ENCODE measurements at regions not wholly inside any gene's neighbourhood (a gene's known extent, or its start where the extent isn't known, plus 50 kb on each side); places are given as distances from the start of the nearest gene placed in this dataset.

DNA sequence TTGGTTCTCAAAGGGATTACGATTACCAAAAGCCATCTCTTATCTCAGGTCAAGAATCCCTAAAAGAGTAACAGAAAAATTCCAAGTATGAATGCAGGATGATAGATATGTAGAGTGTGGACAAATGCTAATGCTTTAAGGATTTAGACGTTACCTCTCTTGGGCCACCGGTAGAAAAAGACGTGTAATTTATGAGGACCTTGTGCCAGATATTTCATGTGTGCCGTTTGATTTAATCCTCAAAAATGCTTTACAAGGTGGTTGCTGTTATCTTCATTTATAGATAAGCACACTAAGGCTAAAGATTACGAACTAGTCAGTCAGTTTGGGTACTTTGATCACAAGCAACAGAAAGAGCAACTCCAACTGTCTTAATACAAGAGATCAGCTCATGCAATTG, 370.8 kb upstream of the JAG1 start:
- H3K4me3 ChIP-seq, result no peak overlapping the region
- H3K27ac ChIP-seq, result no peak overlapping the region
- no peaks in the 10 kb centered on the region for H3K36me3 ChIP-seq
- intact Hi-C loops (cut with DNase I; ENCODE audit: low total_unique reads), result no loop called here
- H3K27me3 ChIP-seq, result no peaks in the 10 kb centered on the region
- no peak for DNase-seq
- no peaks in the 10 kb centered on the region for H3K9me3 ChIP-seq
- H3K4me1 ChIP-seq, result no peaks in the 10 kb centered on the region
- TF ChIP-seq, protein P1, sequence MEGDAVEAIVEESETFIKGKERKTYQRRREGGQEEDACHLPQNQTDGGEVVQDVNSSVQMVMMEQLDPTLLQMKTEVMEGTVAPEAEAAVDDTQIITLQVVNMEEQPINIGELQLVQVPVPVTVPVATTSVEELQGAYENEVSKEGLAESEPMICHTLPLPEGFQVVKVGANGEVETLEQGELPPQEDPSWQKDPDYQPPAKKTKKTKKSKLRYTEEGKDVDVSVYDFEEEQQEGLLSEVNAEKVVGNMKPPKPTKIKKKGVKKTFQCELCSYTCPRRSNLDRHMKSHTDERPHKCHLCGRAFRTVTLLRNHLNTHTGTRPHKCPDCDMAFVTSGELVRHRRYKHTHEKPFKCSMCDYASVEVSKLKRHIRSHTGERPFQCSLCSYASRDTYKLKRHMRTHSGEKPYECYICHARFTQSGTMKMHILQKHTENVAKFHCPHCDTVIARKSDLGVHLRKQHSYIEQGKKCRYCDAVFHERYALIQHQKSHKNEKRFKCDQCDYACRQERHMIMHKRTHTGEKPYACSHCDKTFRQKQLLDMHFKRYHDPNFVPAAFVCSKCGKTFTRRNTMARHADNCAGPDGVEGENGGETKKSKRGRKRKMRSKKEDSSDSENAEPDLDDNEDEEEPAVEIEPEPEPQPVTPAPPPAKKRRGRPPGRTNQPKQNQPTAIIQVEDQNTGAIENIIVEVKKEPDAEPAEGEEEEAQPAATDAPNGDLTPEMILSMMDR (IDR thresholded peaks at IDR 0.05), result no peak

DNA sequence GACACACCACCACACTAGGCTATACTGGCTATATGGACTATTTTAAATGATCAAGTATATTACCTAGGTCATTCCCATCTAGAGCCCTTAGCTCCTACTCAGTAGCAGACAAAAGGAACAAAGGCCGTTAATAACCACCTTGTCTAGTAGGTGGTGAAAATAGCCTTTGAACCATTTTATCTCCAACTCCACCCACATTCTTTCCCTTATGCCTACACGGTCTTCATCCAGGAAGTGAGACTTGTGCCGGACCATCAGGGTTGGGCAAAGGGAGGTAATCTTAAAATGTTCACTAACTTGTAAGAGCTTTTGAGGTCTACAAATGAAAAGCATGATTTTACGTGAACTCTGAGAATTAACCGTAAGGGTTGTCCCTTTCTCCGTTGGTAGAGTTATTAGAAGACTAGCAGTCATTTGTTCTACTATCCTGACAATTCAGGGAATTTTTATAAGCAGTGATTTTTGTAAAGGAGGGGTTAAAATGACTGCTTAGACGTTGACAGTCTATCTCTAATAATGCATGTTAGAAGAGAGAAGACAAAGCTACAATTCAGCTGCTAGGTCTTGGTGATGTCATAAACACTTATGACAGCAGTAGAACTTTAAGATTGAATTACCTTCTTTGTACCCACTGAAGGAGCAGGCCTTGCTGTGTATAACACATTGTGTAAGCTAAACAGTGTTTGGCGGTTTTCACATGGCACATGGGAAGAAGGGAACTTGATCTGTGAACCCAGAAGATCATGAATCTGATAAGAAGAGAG, 371.8 kb upstream of the JAG1 start:
- intact Hi-C loops (cut with DNase I; ENCODE audit: low total_unique reads), result no loop called here
- H3K4me1 ChIP-seq, result peaks cover 0 to 8% (median 0%) of the 10 kb centered on the region in 4 donors
- TF ChIP-seq, protein P1 (IDR thresholded peaks at IDR 0.05), result no peak
- no peak overlapping the region for H3K4me3 ChIP-seq
- no peak overlapping the region for H3K27ac ChIP-seq
- no peaks in the 10 kb centered on the region for H3K9me3 ChIP-seq
- no peaks in the 10 kb centered on the region for H3K36me3 ChIP-seq
- no peak for DNase-seq
- no peaks in the 10 kb centered on the region for H3K27me3 ChIP-seq

DNA sequence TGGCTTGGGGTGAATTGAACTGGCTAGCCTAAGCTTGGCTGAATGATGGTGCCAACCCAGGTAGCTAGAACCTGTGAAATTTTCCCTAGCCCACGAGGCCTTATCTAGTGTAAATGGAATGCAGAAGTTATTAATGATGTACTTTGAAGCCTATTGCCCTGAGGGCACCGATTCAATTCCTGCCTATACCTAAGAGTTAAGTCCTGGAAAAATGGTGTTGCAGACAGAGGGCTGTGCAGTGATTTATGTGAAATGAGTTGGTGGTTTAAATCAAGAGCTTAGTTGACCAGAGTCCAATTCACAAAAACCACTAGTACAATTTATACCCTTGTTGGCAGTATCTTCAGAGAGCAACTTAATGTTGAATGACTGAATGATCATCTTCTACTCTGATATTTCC, 373.8 kb upstream of the JAG1 start:
- Histone ChIP-seq H3K4me1 (peaks cover 0 to 17% (median 0%) of the 10 kb centered on the region in 4 donors), H3K36me3 (no peaks in the 10 kb centered on the region), H3K9me3 (no peaks in the 10 kb centered on the region), H3K27me3 (no peaks in the 10 kb centered on the region), H3K4me3 (no peak overlapping the region), H3K27ac (no peak overlapping the region)
- intact Hi-C loops (cut with DNase I; ENCODE audit: low total_unique reads), result no loop called here
- no peak for DNase-seq
- TF ChIP-seq, protein P1 (IDR thresholded peaks at IDR 0.05), result no peak

DNA sequence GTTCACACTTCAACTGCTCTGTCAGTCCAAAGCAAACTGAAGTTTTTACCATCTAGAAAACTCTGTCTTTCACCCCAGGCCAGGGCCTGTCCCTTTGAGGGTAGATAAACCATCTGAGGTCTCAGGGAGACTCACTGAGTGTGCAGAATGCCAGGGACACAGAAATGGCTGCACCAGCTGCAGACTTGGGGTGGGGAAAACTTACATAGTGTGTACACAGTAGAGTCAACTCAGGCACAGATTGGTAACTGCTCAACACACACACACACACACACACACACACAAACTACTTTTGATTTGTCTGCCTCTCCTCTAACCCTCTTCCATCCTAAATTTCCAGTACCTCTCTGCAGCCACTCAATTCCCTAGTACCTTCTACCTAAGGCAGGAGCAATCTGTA, 374.9 kb upstream of the JAG1 start:
- H3K36me3 ChIP-seq, result no peaks in the 10 kb centered on the region
- H3K27ac ChIP-seq, result no peak overlapping the region
- intact Hi-C loops (cut with DNase I; ENCODE audit: low total_unique reads), result no loop called here
- peaks cover 0 to 17% (median 0%) of the 10 kb centered on the region in 4 donors for H3K4me1 ChIP-seq
- H3K9me3 ChIP-seq, result no peaks in the 10 kb centered on the region
- DNase-seq, result no peak
- no peaks in the 10 kb centered on the region for H3K27me3 ChIP-seq
- TF ChIP-seq, protein P1 (IDR thresholded peaks at IDR 0.05), result no peak
- no peak overlapping the region for H3K4me3 ChIP-seq

DNA sequence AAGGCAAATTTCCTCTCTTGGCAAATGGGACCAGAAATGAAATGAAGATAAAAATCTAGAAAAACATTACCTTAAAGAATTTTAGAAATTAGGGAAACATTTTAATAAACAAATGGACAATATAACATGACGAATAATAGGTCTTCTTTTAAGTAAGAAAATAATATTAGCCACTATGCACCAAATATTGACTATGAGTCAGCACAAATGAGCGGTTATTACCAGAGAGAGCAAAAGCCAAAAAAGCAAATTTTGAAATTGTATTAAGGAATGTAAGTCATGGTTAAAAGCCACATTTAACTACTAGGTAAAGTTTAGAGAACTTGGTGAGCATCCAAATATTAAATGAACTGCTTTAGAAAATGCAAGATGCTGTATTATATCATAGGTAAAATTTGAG, 376.6 kb upstream of the JAG1 start:
- Histone ChIP-seq H3K27me3 (no peaks in the 10 kb centered on the region), H3K4me3 (no peak overlapping the region), H3K9me3 (no peaks in the 10 kb centered on the region), H3K36me3 (no peaks in the 10 kb centered on the region), H3K4me1 (peaks cover 0 to 17% (median 0%) of the 10 kb centered on the region in 4 donors), H3K27ac (no peak overlapping the region)
- DNase-seq, result no peak
- intact Hi-C loops (cut with DNase I; ENCODE audit: low total_unique reads), result no loop called here
- TF ChIP-seq, protein P1 (IDR thresholded peaks at IDR 0.05), result no peak

Measured in tibial artery (tissue), 4 donors.